ENCODE measurements at regions not wholly inside any gene's neighbourhood (a gene's known extent, or its start where the extent isn't known, plus 50 kb on each side); places are given as distances from the start of the nearest gene placed in this dataset.

GRCh38 chr3:170679190-170679589 lies 93.3 kb upstream of the SLC7A14 start:
- TF ChIP-seq CTCF (conservative IDR thresholded peaks at IDR 0.05) (no peak), ZFX (IDR thresholded peaks at IDR 0.05) (no peak)
